ENCODE measurements at regions not wholly inside any gene's neighbourhood (a gene's known extent, or its start where the extent isn't known, plus 50 kb on each side); places are given as distances from the start of the nearest gene placed in this dataset.

DNA sequence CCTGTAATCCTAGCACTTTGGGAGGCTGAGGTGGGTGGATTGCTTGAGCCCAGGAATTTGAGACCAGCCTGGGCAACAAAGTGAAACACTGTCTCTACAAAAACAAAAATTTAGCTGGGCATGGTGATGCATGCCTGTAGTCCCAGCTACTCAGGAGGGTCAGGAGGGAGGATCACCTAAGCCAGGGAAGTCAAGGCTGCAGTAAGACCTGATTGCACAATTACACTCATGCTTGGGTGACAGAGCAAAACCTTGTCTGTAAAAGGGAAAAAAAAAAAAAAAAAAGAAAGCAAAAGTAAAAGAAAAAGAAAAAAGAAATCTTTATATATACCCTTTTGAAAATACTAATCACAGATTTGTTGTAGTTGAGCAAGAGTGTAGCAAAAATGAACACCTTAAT lies 801.0 kb upstream of the IGFBP7 start (continued):
- no peak for TF ChIP-seq ZNF565 (CRISPR knock-in tag; conservative IDR thresholded peaks at IDR 0.05; ENCODE audit: low read depth)
- TF ChIP-seq, protein P1, sequence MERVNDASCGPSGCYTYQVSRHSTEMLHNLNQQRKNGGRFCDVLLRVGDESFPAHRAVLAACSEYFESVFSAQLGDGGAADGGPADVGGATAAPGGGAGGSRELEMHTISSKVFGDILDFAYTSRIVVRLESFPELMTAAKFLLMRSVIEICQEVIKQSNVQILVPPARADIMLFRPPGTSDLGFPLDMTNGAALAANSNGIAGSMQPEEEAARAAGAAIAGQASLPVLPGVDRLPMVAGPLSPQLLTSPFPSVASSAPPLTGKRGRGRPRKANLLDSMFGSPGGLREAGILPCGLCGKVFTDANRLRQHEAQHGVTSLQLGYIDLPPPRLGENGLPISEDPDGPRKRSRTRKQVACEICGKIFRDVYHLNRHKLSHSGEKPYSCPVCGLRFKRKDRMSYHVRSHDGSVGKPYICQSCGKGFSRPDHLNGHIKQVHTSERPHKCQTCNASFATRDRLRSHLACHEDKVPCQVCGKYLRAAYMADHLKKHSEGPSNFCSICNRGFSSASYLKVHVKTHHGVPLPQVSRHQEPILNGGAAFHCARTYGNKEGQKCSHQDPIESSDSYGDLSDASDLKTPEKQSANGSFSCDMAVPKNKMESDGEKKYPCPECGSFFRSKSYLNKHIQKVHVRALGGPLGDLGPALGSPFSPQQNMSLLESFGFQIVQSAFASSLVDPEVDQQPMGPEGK (CRISPR knock-in tag; IDR thresholded peaks at IDR 0.05; ENCODE audit: borderline replicate concordance), result no peak
- no peak for TF ChIP-seq PPARA (CRISPR knock-in tag; IDR thresholded peaks at IDR 0.05; ENCODE audit: borderline replicate concordance)
- no peak for TF ChIP-seq TOX (CRISPR knock-in tag; IDR thresholded peaks at IDR 0.05; ENCODE audit: borderline replicate concordance)
- no peak for TF ChIP-seq ZFP30 (CRISPR knock-in tag; IDR thresholded peaks at IDR 0.05)
- TF ChIP-seq BACH2 (CRISPR knock-in tag; IDR thresholded peaks at IDR 0.05; ENCODE audit: borderline replicate concordance), result no peak
- no peak for TF ChIP-seq ZFP3 (CRISPR knock-in tag; IDR thresholded peaks at IDR 0.05)
- TF ChIP-seq ZNF70 (CRISPR knock-in tag; IDR thresholded peaks at IDR 0.05), result no peak
- TF ChIP-seq GLIS3 (CRISPR knock-in tag; IDR thresholded peaks at IDR 0.05), result no peak

DNA sequence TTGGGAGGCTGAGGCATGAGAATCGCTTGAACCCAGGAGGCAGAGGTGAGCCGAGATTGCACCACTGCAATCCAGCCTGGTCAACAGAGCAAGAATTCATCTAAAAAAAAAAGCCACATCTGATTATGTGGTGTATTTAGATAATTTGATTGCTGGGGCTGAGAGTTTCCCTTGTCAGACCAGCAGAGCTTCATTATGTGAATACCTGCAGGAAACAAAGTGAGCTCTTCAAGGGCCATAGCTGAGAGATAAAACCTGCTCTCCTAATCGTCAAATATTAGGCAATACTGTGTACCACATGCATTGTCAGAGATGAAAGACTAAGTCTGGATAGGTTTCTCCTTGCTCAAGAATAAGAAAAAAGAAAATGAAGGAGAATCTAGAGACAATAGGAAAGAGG lies 800.0 kb upstream of the IGFBP7 start:
- no peak for ATAC-seq
- TF ChIP-seq ZFP3 (CRISPR knock-in tag; IDR thresholded peaks at IDR 0.05), result no peak
- no peak for TF ChIP-seq ZC3H10 (CRISPR knock-in tag; IDR thresholded peaks at IDR 0.05)
- TF ChIP-seq ZNF565 (CRISPR knock-in tag; conservative IDR thresholded peaks at IDR 0.05; ENCODE audit: low read depth), result no peak
- TF ChIP-seq RARB (CRISPR knock-in tag; IDR thresholded peaks at IDR 0.05), result no peak
- no peak for TF ChIP-seq ESRRG (CRISPR knock-in tag; IDR thresholded peaks at IDR 0.05)
- TF ChIP-seq, protein P2, sequence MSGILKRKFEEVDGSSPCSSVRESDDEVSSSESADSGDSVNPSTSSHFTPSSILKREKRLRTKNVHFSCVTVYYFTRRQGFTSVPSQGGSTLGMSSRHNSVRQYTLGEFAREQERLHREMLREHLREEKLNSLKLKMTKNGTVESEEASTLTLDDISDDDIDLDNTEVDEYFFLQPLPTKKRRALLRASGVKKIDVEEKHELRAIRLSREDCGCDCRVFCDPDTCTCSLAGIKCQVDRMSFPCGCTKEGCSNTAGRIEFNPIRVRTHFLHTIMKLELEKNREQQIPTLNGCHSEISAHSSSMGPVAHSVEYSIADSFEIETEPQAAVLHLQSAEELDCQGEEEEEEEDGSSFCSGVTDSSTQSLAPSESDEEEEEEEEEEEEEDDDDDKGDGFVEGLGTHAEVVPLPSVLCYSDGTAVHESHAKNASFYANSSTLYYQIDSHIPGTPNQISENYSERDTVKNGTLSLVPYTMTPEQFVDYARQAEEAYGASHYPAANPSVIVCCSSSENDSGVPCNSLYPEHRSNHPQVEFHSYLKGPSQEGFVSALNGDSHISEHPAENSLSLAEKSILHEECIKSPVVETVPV (CRISPR knock-in tag; IDR thresholded peaks at IDR 0.05), result no peak
- no peak for TF ChIP-seq ZNF8 (CRISPR knock-in tag; IDR thresholded peaks at IDR 0.05)
- TF ChIP-seq CSDC2 (CRISPR knock-in tag; IDR thresholded peaks at IDR 0.05), result no peak
- TF ChIP-seq ARNTL (CRISPR knock-in tag; IDR thresholded peaks at IDR 0.05; ENCODE audit: borderline replicate concordance, low read depth), result no peak
- no peak for TF ChIP-seq ZNF70 (CRISPR knock-in tag; IDR thresholded peaks at IDR 0.05)
- no peak for TF ChIP-seq SNAI2 (CRISPR knock-in tag; IDR thresholded peaks at IDR 0.05)
- no peak for TF ChIP-seq OSR1 (CRISPR knock-in tag; IDR thresholded peaks at IDR 0.05)
- TF ChIP-seq, protein P3, sequence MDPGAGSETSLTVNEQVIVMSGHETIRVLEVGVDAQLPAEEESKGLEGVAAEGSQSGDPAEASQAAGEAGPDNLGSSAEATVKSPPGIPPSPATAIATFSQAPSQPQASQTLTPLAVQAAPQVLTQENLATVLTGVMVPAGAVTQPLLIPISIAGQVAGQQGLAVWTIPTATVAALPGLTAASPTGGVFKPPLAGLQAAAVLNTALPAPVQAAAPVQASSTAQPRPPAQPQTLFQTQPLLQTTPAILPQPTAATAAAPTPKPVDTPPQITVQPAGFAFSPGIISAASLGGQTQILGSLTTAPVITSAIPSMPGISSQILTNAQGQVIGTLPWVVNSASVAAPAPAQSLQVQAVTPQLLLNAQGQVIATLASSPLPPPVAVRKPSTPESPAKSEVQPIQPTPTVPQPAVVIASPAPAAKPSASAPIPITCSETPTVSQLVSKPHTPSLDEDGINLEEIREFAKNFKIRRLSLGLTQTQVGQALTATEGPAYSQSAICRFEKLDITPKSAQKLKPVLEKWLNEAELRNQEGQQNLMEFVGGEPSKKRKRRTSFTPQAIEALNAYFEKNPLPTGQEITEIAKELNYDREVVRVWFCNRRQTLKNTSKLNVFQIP (CRISPR knock-in tag; IDR thresholded peaks at IDR 0.05; ENCODE audit: borderline replicate concordance, low read depth), result no peak
- no peak for TF ChIP-seq ISL1 (CRISPR knock-in tag; IDR thresholded peaks at IDR 0.05)
- TF ChIP-seq BACH2 (CRISPR knock-in tag; IDR thresholded peaks at IDR 0.05; ENCODE audit: borderline replicate concordance), result no peak
- no peak for TF ChIP-seq TOX (CRISPR knock-in tag; IDR thresholded peaks at IDR 0.05; ENCODE audit: borderline replicate concordance)
- TF ChIP-seq, protein P1 (CRISPR knock-in tag; IDR thresholded peaks at IDR 0.05; ENCODE audit: borderline replicate concordance), result no peak
- TF ChIP-seq, protein P4, sequence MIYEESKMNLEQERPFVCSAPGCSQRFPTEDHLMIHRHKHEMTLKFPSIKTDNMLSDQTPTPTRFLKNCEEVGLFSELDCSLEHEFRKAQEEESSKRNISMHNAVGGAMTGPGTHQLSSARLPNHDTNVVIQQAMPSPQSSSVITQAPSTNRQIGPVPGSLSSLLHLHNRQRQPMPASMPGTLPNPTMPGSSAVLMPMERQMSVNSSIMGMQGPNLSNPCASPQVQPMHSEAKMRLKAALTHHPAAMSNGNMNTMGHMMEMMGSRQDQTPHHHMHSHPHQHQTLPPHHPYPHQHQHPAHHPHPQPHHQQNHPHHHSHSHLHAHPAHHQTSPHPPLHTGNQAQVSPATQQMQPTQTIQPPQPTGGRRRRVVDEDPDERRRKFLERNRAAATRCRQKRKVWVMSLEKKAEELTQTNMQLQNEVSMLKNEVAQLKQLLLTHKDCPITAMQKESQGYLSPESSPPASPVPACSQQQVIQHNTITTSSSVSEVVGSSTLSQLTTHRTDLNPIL (CRISPR knock-in tag; IDR thresholded peaks at IDR 0.05; ENCODE audit: low read depth), result no peak
- TF ChIP-seq GLIS3 (CRISPR knock-in tag; IDR thresholded peaks at IDR 0.05), result no peak

DNA sequence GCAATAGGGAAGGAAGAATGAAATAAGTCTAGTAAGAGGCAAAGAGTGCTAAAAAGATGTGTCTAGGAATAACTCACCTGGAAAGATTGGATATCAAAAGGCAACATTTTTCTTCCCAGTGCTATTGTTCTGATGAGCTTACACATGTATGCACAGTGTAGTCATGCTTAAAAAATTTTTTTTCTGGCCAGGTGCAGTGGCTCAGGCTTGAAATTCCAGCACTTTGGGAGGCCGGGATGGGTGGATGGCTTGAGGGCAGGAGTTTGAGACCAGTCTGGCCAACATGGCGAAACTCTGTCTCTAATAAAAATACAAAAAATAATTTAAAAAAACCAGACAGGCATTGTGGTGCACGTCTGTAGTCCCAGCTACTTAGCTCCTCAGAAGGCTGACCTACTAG lies 795.8 kb upstream of the IGFBP7 start:
- no peak for ATAC-seq
- no peak for TF ChIP-seq ZFP3 (CRISPR knock-in tag; IDR thresholded peaks at IDR 0.05)
- TF ChIP-seq, protein P3 (CRISPR knock-in tag; IDR thresholded peaks at IDR 0.05; ENCODE audit: borderline replicate concordance, low read depth), result no peak
- no peak for TF ChIP-seq GLIS3 (CRISPR knock-in tag; IDR thresholded peaks at IDR 0.05)
- TF ChIP-seq TOX (CRISPR knock-in tag; IDR thresholded peaks at IDR 0.05; ENCODE audit: borderline replicate concordance), result no peak
- TF ChIP-seq RARB (CRISPR knock-in tag; IDR thresholded peaks at IDR 0.05), result no peak
- no peak for TF ChIP-seq ZNF565 (CRISPR knock-in tag; conservative IDR thresholded peaks at IDR 0.05; ENCODE audit: low read depth)
- TF ChIP-seq CSDC2 (CRISPR knock-in tag; IDR thresholded peaks at IDR 0.05), result no peak
- TF ChIP-seq, protein P4 (CRISPR knock-in tag; IDR thresholded peaks at IDR 0.05; ENCODE audit: low read depth), result no peak
- TF ChIP-seq ZFP30 (CRISPR knock-in tag; IDR thresholded peaks at IDR 0.05), result no peak
- TF ChIP-seq ZNF70 (CRISPR knock-in tag; IDR thresholded peaks at IDR 0.05), result no peak
- no peak for TF ChIP-seq ARNTL (CRISPR knock-in tag; IDR thresholded peaks at IDR 0.05; ENCODE audit: borderline replicate concordance, low read depth)
- no peak for TF ChIP-seq ESRRG (CRISPR knock-in tag; IDR thresholded peaks at IDR 0.05)
- TF ChIP-seq, protein P1 (CRISPR knock-in tag; IDR thresholded peaks at IDR 0.05; ENCODE audit: borderline replicate concordance), result no peak

Measured in SK-N-SH treated with all-trans-retinoic acid at 6 μM for 48 hours (cell line).